ENCODE measurements at regions not wholly inside any gene's neighbourhood (a gene's known extent, or its start where the extent isn't known, plus 50 kb on each side); places are given as distances from the start of the nearest gene placed in this dataset.

DNA sequence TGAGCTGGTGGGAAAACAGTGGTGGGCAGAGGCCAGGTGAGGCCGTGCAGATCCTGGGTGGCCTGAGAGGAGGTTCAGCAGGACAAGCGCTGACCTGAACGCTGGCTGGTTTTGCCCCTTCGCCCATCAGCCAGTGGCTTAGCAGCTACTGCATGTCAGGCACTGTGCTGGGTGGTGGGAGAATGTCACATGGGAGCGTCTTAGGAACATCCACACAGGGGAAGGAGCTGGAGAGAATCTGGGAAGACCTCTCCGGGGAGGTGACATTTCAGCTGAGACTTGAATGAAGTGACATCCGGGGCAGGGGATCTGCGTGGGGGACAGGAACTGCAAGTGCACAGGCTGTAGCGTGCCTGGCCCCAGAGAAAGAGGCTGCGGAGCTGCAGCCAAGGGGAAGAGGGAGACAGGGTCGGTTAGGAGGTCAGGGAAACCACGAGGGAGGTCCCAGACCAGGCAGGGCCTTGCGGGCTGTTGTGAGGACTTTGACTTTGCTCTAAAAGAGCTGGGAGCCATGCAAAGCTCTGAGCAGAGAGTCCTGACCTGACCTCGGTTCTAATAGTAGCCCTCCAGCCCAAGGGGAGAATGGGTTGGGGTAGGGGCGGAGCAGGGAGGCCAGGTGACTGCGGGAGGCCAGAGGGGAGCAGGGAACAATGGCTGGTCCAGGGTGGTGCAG, 156.8 kb upstream of the PTPN1 start:
- no peak for TF ChIP-seq CTCF (IDR thresholded peaks at IDR 0.05)
- POLR2A ChIA-PET: no interaction called here
- Mint-ChIP-seq H3K4me1 (ENCODE audit: low read depth) (peaks cover 21% of the 10 kb centered on the region), H3K27me3 (no peaks in the 10 kb centered on the region), H3K4me3 (no peak overlapping the region), H3K36me3 (ENCODE audit: low read depth) (no peaks in the 10 kb centered on the region), H3K9me3 (no peaks in the 10 kb centered on the region), H3K27ac (no peak overlapping the region)
- ATAC-seq (no peak), DNase-seq (peak; percentile 23)
- intact Hi-C loops (cut with micrococcal nuclease): no loop called here
- CTCF ChIA-PET: interaction anchor here (0.7 to 1.1 kb wide), 2 partner anchors 29 to 32 kb away, joined by 3 to 4 read pairs; no protein-coding TSS in a partner anchor

DNA sequence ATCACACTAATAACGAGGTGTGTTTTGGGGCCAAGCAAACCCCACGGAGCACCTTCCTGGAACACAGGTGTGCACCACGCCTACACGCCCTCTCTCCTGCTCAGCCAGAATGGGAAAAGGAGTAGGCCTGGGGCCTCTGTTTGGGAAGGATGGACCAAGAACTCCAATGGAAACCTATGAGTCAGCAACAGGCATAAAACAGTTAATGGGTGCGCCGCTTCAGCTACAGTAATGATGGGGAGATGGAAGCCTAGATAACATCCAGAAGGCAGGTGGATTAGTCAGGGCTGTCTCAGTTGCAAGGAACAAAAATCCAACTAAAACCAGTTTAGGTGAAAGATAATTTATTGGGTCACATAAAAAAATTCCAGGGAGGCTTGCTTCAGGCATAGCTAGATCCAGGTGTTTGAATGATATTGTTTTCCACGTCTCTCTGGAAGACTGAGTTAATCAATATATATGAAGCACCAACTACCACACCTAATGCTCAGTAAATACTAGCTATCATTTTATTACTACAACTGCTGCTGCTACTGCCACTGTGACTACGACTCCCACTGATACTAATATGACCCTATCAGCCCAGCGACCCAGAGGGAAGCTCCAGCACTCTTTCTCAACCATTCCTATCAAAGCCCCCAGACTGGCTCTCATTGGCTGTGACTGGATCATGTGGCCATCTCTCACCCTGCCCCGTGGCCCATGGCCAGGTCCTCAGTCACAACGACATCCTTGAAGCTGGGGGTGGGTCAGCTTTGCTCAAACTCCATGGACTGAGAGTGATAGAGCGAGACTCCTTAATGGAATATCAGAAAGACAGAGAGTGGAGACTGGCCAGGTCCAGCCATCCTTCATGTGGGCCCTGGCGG, 155.2 kb upstream of the PTPN1 start:
- intact Hi-C loops (cut with micrococcal nuclease): no loop called here
- POLR2A ChIA-PET: no interaction called here
- DNase-seq (no peak), ATAC-seq (no peak)
- CTCF ChIA-PET: interaction anchor here (1.5 to 1.9 kb wide), 2 partner anchors 8 to 120 kb away, joined by 3 to 4 read pairs; no protein-coding TSS in a partner anchor
- H3K27ac Mint-ChIP-seq: no peak overlapping the region
- no peak overlapping the region for H3K4me3 Mint-ChIP-seq
- no peaks in the 10 kb centered on the region for H3K9me3 Mint-ChIP-seq
- no peaks in the 10 kb centered on the region for H3K36me3 Mint-ChIP-seq (ENCODE audit: low read depth)
- H3K27me3 Mint-ChIP-seq: no peaks in the 10 kb centered on the region
- no peak for TF ChIP-seq CTCF (IDR thresholded peaks at IDR 0.05)
- H3K4me1 Mint-ChIP-seq (ENCODE audit: low read depth): peaks cover 12% of the 10 kb centered on the region

DNA sequence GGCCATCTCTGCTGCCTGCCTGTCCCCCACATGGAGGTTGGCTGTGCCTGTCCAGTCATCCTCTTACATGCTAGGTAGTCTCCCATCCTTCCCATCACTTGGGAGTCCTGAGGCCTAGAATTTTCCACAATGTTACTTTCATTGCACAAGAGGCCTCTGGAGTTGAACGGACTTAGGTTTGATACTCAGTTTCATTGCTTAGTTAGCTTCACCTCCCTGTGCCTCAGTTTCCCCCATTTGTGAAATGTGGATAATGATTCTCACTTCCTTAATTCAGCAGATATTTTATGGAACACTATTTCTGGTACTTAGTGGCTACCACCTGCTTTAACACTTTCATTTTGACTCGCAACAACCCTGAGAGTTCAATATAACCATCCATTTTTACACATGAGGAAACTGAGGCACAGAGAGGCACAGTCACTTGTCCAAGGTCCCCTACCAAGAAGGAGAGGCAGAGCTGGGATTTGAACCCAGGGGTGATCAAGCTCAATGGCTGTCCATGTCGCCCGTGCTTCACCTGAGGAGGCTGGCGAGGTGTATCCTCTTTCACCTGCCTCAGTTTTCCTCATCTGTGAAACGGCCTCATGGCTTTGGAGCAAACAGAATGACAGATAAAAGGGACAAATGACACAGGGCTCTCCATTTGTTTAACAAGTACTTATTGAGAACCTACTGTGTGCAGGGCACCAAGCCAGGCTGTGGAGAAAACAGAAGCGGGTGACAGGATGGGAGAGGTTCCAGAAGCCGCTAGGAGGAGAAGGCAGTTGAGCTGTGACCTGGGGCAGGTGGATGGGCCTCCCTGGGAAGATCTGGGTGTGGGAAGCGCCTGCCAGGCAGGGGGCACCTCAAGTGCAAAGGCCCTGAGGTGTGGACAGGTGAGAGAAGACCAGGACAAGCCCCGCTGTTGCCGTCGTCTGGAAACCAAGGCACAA, 154.3 kb upstream of the PTPN1 start:
- ATAC-seq: no peak
- peaks cover 7% of the 10 kb centered on the region for H3K4me1 Mint-ChIP-seq (ENCODE audit: low read depth)
- ChIA-PET CTCF (interaction anchor here (1.5 to 1.9 kb wide), 2 partner anchors 9 to 120 kb away, joined by 3 to 4 read pairs; no protein-coding TSS in a partner anchor), POLR2A (no interaction called here)
- intact Hi-C loops (cut with micrococcal nuclease): no loop called here
- H3K4me3 Mint-ChIP-seq: no peak overlapping the region
- no peak for DNase-seq
- H3K27me3 Mint-ChIP-seq: no peaks in the 10 kb centered on the region
- no peaks in the 10 kb centered on the region for H3K9me3 Mint-ChIP-seq
- no peak overlapping the region for H3K27ac Mint-ChIP-seq
- TF ChIP-seq CTCF (IDR thresholded peaks at IDR 0.05): no peak
- H3K36me3 Mint-ChIP-seq (ENCODE audit: low read depth): no peaks in the 10 kb centered on the region

DNA sequence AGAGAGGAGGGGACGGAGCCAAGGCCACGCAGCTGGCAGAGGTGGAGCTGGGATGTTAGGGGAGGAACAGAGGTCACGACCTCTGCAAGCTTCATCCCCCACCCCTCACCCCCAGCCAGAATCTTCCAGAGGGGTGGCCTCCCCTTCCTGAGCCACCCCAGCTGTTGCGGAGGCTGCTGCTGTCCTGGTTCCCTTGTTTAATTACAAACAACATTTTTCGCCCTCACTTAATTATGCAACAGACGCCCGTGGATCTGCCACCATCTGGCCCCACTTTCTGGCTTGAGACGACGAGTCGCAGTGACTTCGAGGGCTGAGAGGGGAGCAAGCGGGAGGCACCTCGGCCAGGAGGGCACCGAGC, 153.7 kb upstream of the PTPN1 start:
- Mint-ChIP-seq H3K4me3 (no peak overlapping the region), H3K36me3 (ENCODE audit: low read depth) (no peaks in the 10 kb centered on the region), H3K27me3 (no peaks in the 10 kb centered on the region), H3K4me1 (ENCODE audit: low read depth) (peaks cover 7% of the 10 kb centered on the region), H3K27ac (no peak overlapping the region), H3K9me3 (no peaks in the 10 kb centered on the region)
- TF ChIP-seq CTCF (IDR thresholded peaks at IDR 0.05): no peak
- ATAC-seq (no peak), DNase-seq (no peak)
- intact Hi-C loops (cut with micrococcal nuclease): no loop called here
- CTCF ChIA-PET: interaction anchor here (1.9 kb wide), 1 partner anchor 119 kb away, joined by 4 read pairs; no protein-coding TSS in a partner anchor
- POLR2A ChIA-PET: no interaction called here
